Stomach (tissue), 4 donors: ENCODE measurements at regions not wholly inside any gene's neighbourhood (a gene's known extent, or its start where the extent isn't known, plus 50 kb on each side); places are given as distances from the start of the nearest gene placed in this dataset.

Experiments used
- CTCF ChIP-seq, 7 experiments: fragments of 450-650 bp in 4 of 7; fragments of 200-600 bp in 3 of 7; sonication (generic) in 3 of 7; IDR thresholded peaks; one replicate each; pipeline ENCODE4 v1.5.1; 2016 to 2019; ENCODE audit warnings: antibody characterized with exemption in 7 of 7, control low read depth in 2 of 7, mild to moderate bottlenecking in 1 of 7
- POLR2AphosphoS5 ChIP-seq, 3 donors: sonication (generic); formaldehyde crosslinking; IDR thresholded peaks; one replicate each; pipeline ENCODE4 v1.6.1; 2016; ENCODE audit warnings: antibody characterized with exemption in 3 of 3

- TF ChIP-seq CTCF (IDR thresholded peaks at IDR 0.05), result no peak
- no peak for TF ChIP-seq POLR2AphosphoS5 (IDR thresholded peaks at IDR 0.05)
Observed at GRCh38 chr1:162956922-162957321, 95.9 kb upstream of the CCDC190 start.
